Mesothelial cell of epicardium (in vitro differentiated cells): ENCODE measurements at regions not wholly inside any gene's neighbourhood (a gene's known extent, or its start where the extent isn't known, plus 50 kb on each side); places are given as distances from the start of the nearest gene placed in this dataset.
"Not testable (repeated sequence)": the region's sequence is repeated elsewhere in the genome, so short reads cannot be mapped to it uniquely, and the experiment has no call there.

ENCODE experiments used
- DNase-seq, 2 experiments: peaks; one replicate each; pipeline ENCODE4 v3.0.0; 2021; ENCODE audit warnings: low spot score in 2 of 2; ENCODE audit not compliant: unreplicated experiment in 2 of 2
- H3K27ac Mint-ChIP-seq: 2 replicates; pipeline ENCODE4 v1.8.0; 2021; ENCODE audit warnings: mixed read lengths
- H3K27me3 Mint-ChIP-seq: 2 replicates; pipeline ENCODE4 v1.8.0; 2021; ENCODE audit warnings: low read depth, mixed read lengths
- H3K36me3 Mint-ChIP-seq: 2 replicates; pipeline ENCODE4 v1.8.0; 2021; ENCODE audit warnings: mixed read lengths
- H3K4me1 Mint-ChIP-seq: 2 replicates; pipeline ENCODE4 v1.8.0; 2021; ENCODE audit warnings: mixed read lengths
- H3K4me3 Mint-ChIP-seq: 2 replicates; pipeline ENCODE4 v1.8.0; 2021; ENCODE audit warnings: mild to moderate bottlenecking, moderate library complexity, mixed read lengths
- H3K9me3 Mint-ChIP-seq: 2 replicates; pipeline ENCODE4 v1.8.0; 2021; ENCODE audit warnings: mixed read lengths
- CTCF ChIP-seq: fragments of 200-600 bp; sonication (generic); IDR thresholded peaks from one replicate; pipeline ENCODE4 v1.5.0; 2021; ENCODE audit warnings: antibody characterized with exemption; ENCODE audit not compliant: unreplicated experiment

GRCh38 chr3:81816473-81817250 is 55.2 kb upstream of the GBE1 start:
- Mint-ChIP-seq H3K9me3 (peaks cover 24% of the 10 kb centered on the region), H3K27ac (no peak overlapping the region), H3K4me1 (peaks cover 2% of the 10 kb centered on the region), H3K27me3 (no peaks in the 10 kb centered on the region), H3K4me3 (no peak overlapping the region), H3K36me3 (no peaks in the 10 kb centered on the region)
- DNase-seq: no peak
- TF ChIP-seq CTCF: no peak

DNA sequence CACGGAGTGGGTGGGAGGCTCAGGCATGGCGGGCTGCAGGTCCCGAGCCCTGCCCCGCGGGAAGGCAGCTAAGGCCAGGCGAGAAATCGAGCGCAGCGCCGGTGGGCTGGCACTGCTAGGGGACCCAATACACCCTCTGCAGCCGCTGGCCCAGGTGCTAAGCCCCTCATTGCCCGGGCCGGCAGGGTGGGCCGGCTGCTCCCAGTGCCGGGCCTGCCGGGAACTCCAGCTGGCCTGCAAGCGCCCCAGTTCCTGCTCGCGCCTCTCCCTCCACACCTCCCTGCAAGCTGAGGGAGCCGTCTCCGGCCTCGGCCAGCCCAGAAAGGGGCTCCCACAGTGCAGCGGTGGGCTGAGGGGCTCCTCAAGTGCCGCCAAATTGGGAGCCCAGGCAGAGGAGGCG is 50.7 kb upstream of the GBE1 start:
- H3K9me3 Mint-ChIP-seq, H3K27ac Mint-ChIP-seq, H3K4me1 Mint-ChIP-seq, H3K4me3 Mint-ChIP-seq, DNase-seq, H3K36me3 Mint-ChIP-seq, H3K27me3 Mint-ChIP-seq: not testable (repeated sequence)
